Testis (tissue), 2 donors: ENCODE measurements at regions not wholly inside any gene's neighbourhood (a gene's known extent, or its start where the extent isn't known, plus 50 kb on each side); places are given as distances from the start of the nearest gene placed in this dataset.

Experiments
- small RNA-seq, 2 donors: library from RNA; depleted of rRNA; stranded (forward); fragments of <200 nt; gene quantifications; one replicate each; pipeline ENCODE3, GENCODE V24; 2016

Small RNA genes in the stretch of these regions (small RNA-seq; reads per million reads assigned to genes)
- gene RF00019, result 0 reads per million in 2 donors
- 0 reads per million in 2 donors for gene RNU11-5P
- gene RNU6-864P, result 0 reads per million in 2 donors
